BE2C (cell line): ENCODE measurements at regions not wholly inside any gene's neighbourhood (a gene's known extent, or its start where the extent isn't known, plus 50 kb on each side); places are given as distances from the start of the nearest gene placed in this dataset.

Experiments
- DNase-seq: peaks from one replicate; pipeline ENCODE4 v3.0.0-alpha.2; 2020
- H3K27me3 ChIP-seq: fragments of 250-450 bp; sonication (Bioruptor Pico); 2 replicates; pipeline ENCODE4 v1.5.1; 2020; ENCODE audit warnings: mild to moderate bottlenecking
- H3K36me3 ChIP-seq: fragments of 250-450 bp; sonication (Bioruptor Pico); 2 replicates; pipeline ENCODE4 v1.5.1; 2020; ENCODE audit warnings: mild to moderate bottlenecking
- H3K4me1 ChIP-seq: fragments of 250-450 bp; sonication (Bioruptor Pico); 2 replicates; pipeline ENCODE4 v1.5.1; 2020
- H3K4me3 ChIP-seq: 2 replicates; pipeline ENCODE4 v1.5.1; 2011; ENCODE audit warnings: low read depth, low read length
- H3K9me3 ChIP-seq: fragments of 250-450 bp; sonication (Bioruptor Pico); 2 replicates; pipeline ENCODE4 v1.5.1; 2020
- TF ChIP-seq, protein P1 (sequence below): IDR thresholded peaks from 2 replicates; pipeline ENCODE4 v1.5.1; 2012; ENCODE audit warnings: mild to moderate bottlenecking, low read depth, low read length

DNA sequence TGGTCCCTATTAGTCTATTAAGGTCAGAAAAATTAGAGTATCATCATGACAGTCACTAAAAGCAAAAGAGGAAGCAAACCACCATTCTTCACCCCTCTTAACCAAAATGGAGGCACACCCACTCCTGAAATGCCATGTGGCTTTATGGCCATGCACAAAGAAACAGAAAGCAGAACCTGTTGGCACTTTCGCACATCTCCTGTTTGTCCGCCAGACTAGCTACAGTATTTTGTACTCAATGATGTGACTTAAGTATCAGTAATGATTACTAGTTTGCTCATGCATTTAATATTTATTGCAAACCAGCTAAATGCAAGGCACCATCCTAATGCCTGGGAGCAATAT, 70.2 kb upstream of the GNAO1 start:
- TF ChIP-seq, protein P1, sequence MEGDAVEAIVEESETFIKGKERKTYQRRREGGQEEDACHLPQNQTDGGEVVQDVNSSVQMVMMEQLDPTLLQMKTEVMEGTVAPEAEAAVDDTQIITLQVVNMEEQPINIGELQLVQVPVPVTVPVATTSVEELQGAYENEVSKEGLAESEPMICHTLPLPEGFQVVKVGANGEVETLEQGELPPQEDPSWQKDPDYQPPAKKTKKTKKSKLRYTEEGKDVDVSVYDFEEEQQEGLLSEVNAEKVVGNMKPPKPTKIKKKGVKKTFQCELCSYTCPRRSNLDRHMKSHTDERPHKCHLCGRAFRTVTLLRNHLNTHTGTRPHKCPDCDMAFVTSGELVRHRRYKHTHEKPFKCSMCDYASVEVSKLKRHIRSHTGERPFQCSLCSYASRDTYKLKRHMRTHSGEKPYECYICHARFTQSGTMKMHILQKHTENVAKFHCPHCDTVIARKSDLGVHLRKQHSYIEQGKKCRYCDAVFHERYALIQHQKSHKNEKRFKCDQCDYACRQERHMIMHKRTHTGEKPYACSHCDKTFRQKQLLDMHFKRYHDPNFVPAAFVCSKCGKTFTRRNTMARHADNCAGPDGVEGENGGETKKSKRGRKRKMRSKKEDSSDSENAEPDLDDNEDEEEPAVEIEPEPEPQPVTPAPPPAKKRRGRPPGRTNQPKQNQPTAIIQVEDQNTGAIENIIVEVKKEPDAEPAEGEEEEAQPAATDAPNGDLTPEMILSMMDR: no peak
- Histone ChIP-seq H3K27me3 (no peaks in the 10 kb centered on the region), H3K4me3 (peak overlapping the region; percentile 18; the same call in 1 of the 2 replicates), H3K9me3 (no peaks in the 10 kb centered on the region), H3K4me1 (peaks cover 57% of the 10 kb centered on the region), H3K36me3 (no peaks in the 10 kb centered on the region)
- no peak for DNase-seq

DNA sequence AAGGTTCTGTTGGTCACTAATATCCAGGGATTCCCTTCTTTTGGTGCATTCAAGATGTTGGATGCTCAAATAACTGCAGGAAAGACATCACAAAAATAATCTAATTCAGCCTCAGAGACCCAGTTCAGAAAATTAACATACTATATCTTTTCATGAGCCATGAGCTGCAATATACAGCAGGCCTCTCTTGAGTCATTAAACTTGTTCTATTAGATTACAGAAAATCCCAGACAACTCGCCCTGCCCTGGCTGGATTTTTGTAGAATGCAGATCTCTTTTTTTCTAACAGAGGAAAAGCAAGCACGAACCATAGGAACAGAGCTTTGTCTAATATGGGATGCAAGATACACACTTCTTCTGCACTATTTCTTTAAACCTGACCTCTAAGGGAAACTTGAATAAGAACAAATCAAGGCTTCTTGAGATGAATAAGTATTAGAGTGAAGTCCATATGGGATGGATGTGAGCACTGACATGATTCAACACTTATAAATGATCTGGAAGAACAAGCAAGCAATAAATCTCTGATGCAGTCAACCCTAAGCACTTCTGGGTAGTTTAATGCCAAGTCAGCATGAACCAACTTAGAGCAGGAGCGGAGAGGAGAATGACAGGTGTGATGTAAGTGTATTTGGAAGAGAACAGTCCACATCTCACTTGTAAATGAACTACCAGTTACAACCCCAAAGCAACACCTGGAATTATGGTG, 70.7 kb upstream of the GNAO1 start:
- peak overlapping the region; percentile 18 for H3K4me3 ChIP-seq
- no peaks in the 10 kb centered on the region for H3K9me3 ChIP-seq
- no peaks in the 10 kb centered on the region for H3K36me3 ChIP-seq
- DNase-seq: peak; percentile 62
- TF ChIP-seq, protein P1: no peak
- H3K4me1 ChIP-seq: peaks cover 52% of the 10 kb centered on the region
- no peaks in the 10 kb centered on the region for H3K27me3 ChIP-seq

DNA sequence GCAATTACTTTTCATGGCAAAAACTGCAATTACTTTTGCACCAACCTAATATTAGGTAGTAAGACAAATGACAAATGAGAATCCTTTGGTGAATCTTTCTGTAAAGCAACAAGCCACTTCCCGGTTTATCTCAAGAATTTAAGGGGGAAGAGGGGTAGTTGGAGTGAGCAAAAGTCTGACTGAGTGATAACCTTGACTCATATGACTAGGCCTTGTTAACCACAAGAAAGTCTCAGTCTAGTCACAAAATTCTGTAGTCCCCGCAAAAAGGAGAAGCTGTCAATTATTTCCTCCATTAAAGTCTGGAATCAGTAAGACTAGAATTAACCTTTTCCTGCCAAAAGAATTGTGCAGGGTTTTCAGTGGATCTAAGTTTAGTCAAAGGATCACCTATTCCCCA, 72.2 kb upstream of the GNAO1 start:
- Histone ChIP-seq H3K27me3 (no peaks in the 10 kb centered on the region), H3K4me3 (no peak overlapping the region), H3K36me3 (no peaks in the 10 kb centered on the region), H3K9me3 (no peaks in the 10 kb centered on the region), H3K4me1 (peaks cover 38% of the 10 kb centered on the region)
- no peak for DNase-seq
- TF ChIP-seq, protein P1: no peak

- Histone ChIP-seq H3K9me3 (no peaks in the 10 kb centered on the region), H3K27me3 (no peaks in the 10 kb centered on the region), H3K36me3 (no peaks in the 10 kb centered on the region), H3K4me1 (peaks cover 30% of the 10 kb centered on the region), H3K4me3 (no peak overlapping the region)
- DNase-seq: no peak
- TF ChIP-seq, protein P1: no peak
Measured at GRCh38 chr16:56116577-56116964, 74.7 kb upstream of the GNAO1 start.

GRCh38 chr16:56115817-56116576, 75.3 kb upstream of the GNAO1 start:
- no peaks in the 10 kb centered on the region for H3K27me3 ChIP-seq
- TF ChIP-seq, protein P1: no peak
- H3K4me3 ChIP-seq: no peak overlapping the region
- H3K4me1 ChIP-seq: peaks cover 27% of the 10 kb centered on the region
- no peaks in the 10 kb centered on the region for H3K36me3 ChIP-seq
- H3K9me3 ChIP-seq: no peaks in the 10 kb centered on the region
- DNase-seq: no peak

DNA sequence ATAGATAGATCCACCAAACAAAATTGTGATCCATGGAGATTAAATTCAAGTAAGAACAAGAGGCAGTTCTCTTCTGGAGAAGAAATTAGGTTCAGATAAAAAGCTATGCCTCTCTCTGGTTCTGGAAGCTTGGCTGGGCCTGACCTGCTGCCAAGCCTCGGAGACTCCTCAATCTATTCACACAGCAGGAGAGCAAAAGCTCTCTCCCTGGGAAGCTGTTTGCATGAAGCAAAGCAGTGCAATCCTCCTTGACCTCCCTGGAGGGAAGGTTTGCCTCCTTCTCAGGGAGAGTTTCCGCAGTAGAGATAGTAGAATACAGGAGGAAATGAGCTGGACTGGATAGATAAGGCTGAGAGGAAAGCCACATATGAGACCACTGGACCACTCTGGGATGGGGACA, 78.1 kb upstream of the GNAO1 start:
- no peak for DNase-seq
- H3K4me3 ChIP-seq: no peak overlapping the region
- H3K36me3 ChIP-seq: no peaks in the 10 kb centered on the region
- peaks cover 16% of the 10 kb centered on the region for H3K4me1 ChIP-seq
- H3K9me3 ChIP-seq: no peaks in the 10 kb centered on the region
- H3K27me3 ChIP-seq: no peaks in the 10 kb centered on the region
- TF ChIP-seq, protein P1: no peak
